Loucy (cell line): ENCODE measurements at regions not wholly inside any gene's neighbourhood (a gene's known extent, or its start where the extent isn't known, plus 50 kb on each side); places are given as distances from the start of the nearest gene placed in this dataset.

ENCODE experiments used
- H2AFZ ChIP-seq: fragments of 200-600 bp; sonication (generic); 2 replicates; pipeline ENCODE4 v1.6.0; 2016; ENCODE audit warnings: antibody characterized with exemption, mild to moderate bottlenecking, low read length, moderate library complexity
- H3F3A ChIP-seq: fragments of 200-600 bp; 2 replicates; pipeline ENCODE4 v1.6.0; 2016; ENCODE audit warnings: antibody characterized with exemption, low read depth, mild to moderate bottlenecking
- H3K27me3 ChIP-seq: fragments of 200-600 bp; sonication (generic); 2 replicates; pipeline ENCODE4 v1.6.1; 2014; ENCODE audit warnings: low read length, mild to moderate bottlenecking; ENCODE audit not compliant: insufficient read depth, poor library complexity, severe bottlenecking
- H3K36me3 ChIP-seq: fragments of 200-600 bp; sonication (generic); 2 replicates; pipeline ENCODE4 v1.6.1; 2016; ENCODE audit warnings: low read length; ENCODE audit not compliant: insufficient read depth
- H3K4me1 ChIP-seq: fragments of 200-600 bp; sonication (generic); 2 replicates; pipeline ENCODE4 v1.5.1; 2014; ENCODE audit warnings: low read length, mild to moderate bottlenecking; ENCODE audit not compliant: insufficient read depth, poor library complexity, severe bottlenecking
- H3K4me2 ChIP-seq: fragments of 200-600 bp; sonication (generic); 2 replicates; pipeline ENCODE4 v1.6.0; 2014; ENCODE audit warnings: antibody characterized with exemption, low read length, low read depth, mild to moderate bottlenecking; ENCODE audit not compliant: poor library complexity, severe bottlenecking
- H3K4me3 ChIP-seq: fragments of 200-600 bp; sonication (generic); 2 replicates; pipeline ENCODE4 v1.5.1; 2014; ENCODE audit warnings: low read length, mild to moderate bottlenecking, mixed read lengths; ENCODE audit not compliant: poor library complexity, severe bottlenecking
- H3K79me2 ChIP-seq: fragments of 200-600 bp; sonication (generic); 2 replicates; pipeline ENCODE4 v1.6.1; 2014; ENCODE audit warnings: low read length; ENCODE audit not compliant: insufficient read depth
- H3K9ac ChIP-seq: fragments of 200-600 bp; sonication (generic); 2 replicates; pipeline ENCODE4 v1.6.0; 2014; ENCODE audit warnings: mild to moderate bottlenecking, low read depth, low read length, moderate library complexity; ENCODE audit not compliant: poor library complexity, severe bottlenecking
- H3K9me2 ChIP-seq: fragments of 200-600 bp; sonication (generic); replicated peaks from 2 replicates; pipeline ENCODE4 v1.6.1; 2016; ENCODE audit warnings: low read depth, low read length, mixed read lengths
- H3K9me3 ChIP-seq: fragments of 200-600 bp; sonication (generic); 2 replicates; pipeline ENCODE4 v1.6.1; 2014; ENCODE audit warnings: mild to moderate bottlenecking, antibody characterized with exemption, low read length, low read depth; ENCODE audit not compliant: insufficient read depth
- H4K20me1 ChIP-seq: fragments of 200-600 bp; sonication (generic); 2 replicates; pipeline ENCODE4 v1.6.0; 2014; ENCODE audit warnings: antibody characterized with exemption, low read length, mild to moderate bottlenecking; ENCODE audit not compliant: insufficient read depth, poor library complexity, severe bottlenecking
- CTCF ChIP-seq: fragments of 200-600 bp; sonication (generic); conservative IDR thresholded peaks from 2 replicates; pipeline ENCODE4 v1.5.1; 2014; ENCODE audit warnings: mild to moderate bottlenecking, antibody characterized with exemption, low read length
- EZH2phosphoT487 ChIP-seq: fragments of 200-600 bp; IDR thresholded peaks from 2 replicates; pipeline ENCODE4 v1.6.1; 2018; ENCODE audit warnings: antibody characterized with exemption, mild to moderate bottlenecking, moderate library complexity, borderline replicate concordance

- Histone ChIP-seq H3K9me2 (no peaks in the 10 kb centered on the region), H3K4me3 (no peak overlapping the region), H3K27me3 (no peaks in the 10 kb centered on the region), H3F3A (no peaks in the 10 kb centered on the region), H3K36me3 (no peaks in the 10 kb centered on the region), H3K4me2 (no peak overlapping the region), H2AFZ (no peak overlapping the region), H4K20me1 (no peaks in the 10 kb centered on the region), H3K79me2 (no peaks in the 10 kb centered on the region), H3K9ac (no peak overlapping the region), H3K9me3 (no peaks in the 10 kb centered on the region), H3K4me1 (no peaks in the 10 kb centered on the region)
- no peak for TF ChIP-seq EZH2phosphoT487
- no peak for TF ChIP-seq CTCF
Measured at GRCh38 chr11:119525180-119525866, 102.4 kb upstream of the THY1 start.

GRCh38 chr11:119523539-119524157 is 100.7 kb upstream of the THY1 start:
- Histone ChIP-seq H3K79me2 (no peaks in the 10 kb centered on the region), H3F3A (no peaks in the 10 kb centered on the region), H3K4me3 (no peak overlapping the region), H3K9me3 (no peaks in the 10 kb centered on the region), H3K4me1 (no peaks in the 10 kb centered on the region), H4K20me1 (no peaks in the 10 kb centered on the region), H3K9ac (no peak overlapping the region), H3K4me2 (no peak overlapping the region), H3K36me3 (no peaks in the 10 kb centered on the region), H3K27me3 (no peaks in the 10 kb centered on the region), H3K9me2 (no peaks in the 10 kb centered on the region), H2AFZ (no peak overlapping the region)
- TF ChIP-seq CTCF, result no peak
- no peak for TF ChIP-seq EZH2phosphoT487

GRCh38 chr11:119522609-119523008 is 99.6 kb upstream of the THY1 start:
- no peaks in the 10 kb centered on the region for H4K20me1 ChIP-seq
- H3K79me2 ChIP-seq, result no peaks in the 10 kb centered on the region
- no peaks in the 10 kb centered on the region for H3K9me2 ChIP-seq
- no peaks in the 10 kb centered on the region for H3K36me3 ChIP-seq
- H3F3A ChIP-seq, result no peaks in the 10 kb centered on the region
- TF ChIP-seq EZH2phosphoT487, result no peak
- TF ChIP-seq CTCF, result no peak
- H2AFZ ChIP-seq, result no peak overlapping the region
- H3K4me1 ChIP-seq, result no peaks in the 10 kb centered on the region
- H3K27me3 ChIP-seq, result no peaks in the 10 kb centered on the region
- no peaks in the 10 kb centered on the region for H3K9me3 ChIP-seq
- no peak overlapping the region for H3K4me2 ChIP-seq
- H3K4me3 ChIP-seq, result no peak overlapping the region
- H3K9ac ChIP-seq, result no peak overlapping the region
